Body of pancreas (tissue), 4 donors: ENCODE measurements at regions not wholly inside any gene's neighbourhood (a gene's known extent, or its start where the extent isn't known, plus 50 kb on each side); places are given as distances from the start of the nearest gene placed in this dataset.
"Not testable (repeated sequence)": the region's sequence is repeated elsewhere in the genome, so short reads cannot be mapped to it uniquely, and the experiment has no call there.

Experiments used
- POLR2A ChIP-seq, 3 donors: fragments of 450-650 bp; IDR thresholded peaks; one replicate each; pipeline ENCODE4 v1.6.1; 2016; ENCODE audit warnings: antibody characterized with exemption in 3 of 3, mild to moderate bottlenecking in 2 of 3
- TF ChIP-seq, protein P1 (sequence below), 7 experiments: fragments of 450-650 bp in 4 of 7; fragments of 200-600 bp in 3 of 7; sonication (generic) in 3 of 7; IDR thresholded peaks; one replicate each; pipeline ENCODE4 v1.5.1; 2016 to 2019; ENCODE audit warnings: antibody characterized with exemption in 7 of 7

DNA sequence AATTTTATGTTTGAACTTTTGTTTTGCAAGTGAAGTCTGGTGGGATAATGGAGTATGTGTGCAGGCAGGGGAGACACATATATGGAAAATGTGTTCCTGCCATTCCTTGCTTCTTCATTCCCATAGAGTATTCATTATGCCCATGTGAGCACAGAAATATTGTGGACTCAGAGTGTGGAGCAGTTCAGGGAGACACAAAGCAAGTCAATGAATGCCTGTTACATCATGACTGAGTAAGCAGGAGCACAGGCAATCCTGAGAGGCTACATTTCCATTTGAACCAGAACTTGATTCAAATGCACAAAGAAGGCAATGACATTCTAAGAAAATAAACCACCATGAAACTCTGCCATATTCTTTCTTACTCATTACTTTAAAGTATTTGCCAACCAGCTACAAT lies 990.5 kb downstream of the PRIM2 start:
- not testable (repeated sequence) for TF ChIP-seq POLR2A (IDR thresholded peaks at IDR 0.05)
- TF ChIP-seq, protein P1, sequence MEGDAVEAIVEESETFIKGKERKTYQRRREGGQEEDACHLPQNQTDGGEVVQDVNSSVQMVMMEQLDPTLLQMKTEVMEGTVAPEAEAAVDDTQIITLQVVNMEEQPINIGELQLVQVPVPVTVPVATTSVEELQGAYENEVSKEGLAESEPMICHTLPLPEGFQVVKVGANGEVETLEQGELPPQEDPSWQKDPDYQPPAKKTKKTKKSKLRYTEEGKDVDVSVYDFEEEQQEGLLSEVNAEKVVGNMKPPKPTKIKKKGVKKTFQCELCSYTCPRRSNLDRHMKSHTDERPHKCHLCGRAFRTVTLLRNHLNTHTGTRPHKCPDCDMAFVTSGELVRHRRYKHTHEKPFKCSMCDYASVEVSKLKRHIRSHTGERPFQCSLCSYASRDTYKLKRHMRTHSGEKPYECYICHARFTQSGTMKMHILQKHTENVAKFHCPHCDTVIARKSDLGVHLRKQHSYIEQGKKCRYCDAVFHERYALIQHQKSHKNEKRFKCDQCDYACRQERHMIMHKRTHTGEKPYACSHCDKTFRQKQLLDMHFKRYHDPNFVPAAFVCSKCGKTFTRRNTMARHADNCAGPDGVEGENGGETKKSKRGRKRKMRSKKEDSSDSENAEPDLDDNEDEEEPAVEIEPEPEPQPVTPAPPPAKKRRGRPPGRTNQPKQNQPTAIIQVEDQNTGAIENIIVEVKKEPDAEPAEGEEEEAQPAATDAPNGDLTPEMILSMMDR (IDR thresholded peaks at IDR 0.05), result not testable (repeated sequence)
